ENCODE measurements at regions not wholly inside any gene's neighbourhood (a gene's known extent, or its start where the extent isn't known, plus 50 kb on each side); places are given as distances from the start of the nearest gene placed in this dataset.

GRCh38 chr6:30411515-30412207, 66.7 kb downstream of the RPP21 start:
- TF ChIP-seq AR (CRISPR knock-in tag; IDR thresholded peaks at IDR 0.05), result no peak
- TF ChIP-seq CTCF (IDR thresholded peaks at IDR 0.05), result peak; percentile 79
- no peak for TF ChIP-seq GABPB1 (CRISPR knock-in tag; IDR thresholded peaks at IDR 0.05)
- no peak for TF ChIP-seq STAT6 (CRISPR knock-in tag; conservative IDR thresholded peaks at IDR 0.05; ENCODE audit: low read depth)

Data from WTC11 (cell line).